H1 (cell line): ENCODE measurements at regions not wholly inside any gene's neighbourhood (a gene's known extent, or its start where the extent isn't known, plus 50 kb on each side); places are given as distances from the start of the nearest gene placed in this dataset.

Experiments used
- ATF2 ChIP-seq: IDR thresholded peaks from 2 replicates; pipeline ENCODE4 v1.6.1; 2012; ENCODE audit warnings: low read length, inconsistent platforms
- BACH1 ChIP-seq: IDR thresholded peaks from 2 replicates; pipeline ENCODE4 v1.6.1; 2012; ENCODE audit warnings: low read length, improper control_type of control experiment
- CBX5 ChIP-seq: fragments of 300-800, 300-1000 bp; sonication (generic); IDR thresholded peaks from 2 replicates; pipeline ENCODE4 v1.7.1; 2016; ENCODE audit warnings: antibody characterized with exemption, low read length, low read depth
- CREB1 ChIP-seq: IDR thresholded peaks from 2 replicates; pipeline ENCODE4 v1.6.1; 2012; ENCODE audit warnings: inconsistent platforms
- FOSL1 ChIP-seq: IDR thresholded peaks from 2 replicates; pipeline ENCODE4 v1.6.1; 2011; ENCODE audit warnings: mild to moderate bottlenecking, low read depth, low read length, moderate library complexity; ENCODE audit not compliant: insufficient read depth
- HDAC6 ChIP-seq: IDR thresholded peaks from one replicate; pipeline ENCODE4 v1.7.1; 2012; ENCODE audit warnings: low read depth, mild to moderate bottlenecking, inconsistent platforms, low read length, moderate library complexity
- JUND ChIP-seq: IDR thresholded peaks from 2 replicates; pipeline ENCODE4 v1.6.1; 2011; ENCODE audit warnings: mild to moderate bottlenecking, improper control_type of control experiment, low read length
- KDM4A ChIP-seq: IDR thresholded peaks from one replicate; pipeline ENCODE4 v1.7.1; 2012; ENCODE audit warnings: low read depth, mild to moderate bottlenecking, moderate library complexity, low read length, inconsistent platforms; ENCODE audit not compliant: severe bottlenecking
- SIN3A ChIP-seq, 2 experiments: IDR thresholded peaks in 1 of 2; conservative IDR thresholded peaks in 1 of 2; 2 replicates each; pipeline ENCODE4 v1.6.1; 2011 to 2012; ENCODE audit warnings: low read length in 2 of 2, improper control_type of control experiment in 1 of 2, low read depth in 1 of 2, mild to moderate bottlenecking in 1 of 2
- SIRT6 ChIP-seq: IDR thresholded peaks from one replicate; pipeline ENCODE4 v1.7.1; 2012; ENCODE audit warnings: low read length, inconsistent platforms
- SIX5 ChIP-seq: IDR thresholded peaks from 2 replicates; pipeline ENCODE4 v1.6.1; 2011; ENCODE audit warnings: mild to moderate bottlenecking, low read depth, low read length
- TCF12 ChIP-seq: IDR thresholded peaks from 2 replicates; pipeline ENCODE4 v1.6.1; 2011; ENCODE audit warnings: low read depth, mild to moderate bottlenecking, low read length

- TF ChIP-seq CBX5: no peak
- no peak for TF ChIP-seq BACH1
- no peak for TF ChIP-seq SIRT6
- TF ChIP-seq HDAC6: no peak
- TF ChIP-seq FOSL1: no peak
- TF ChIP-seq KDM4A: no peak
- no peak for TF ChIP-seq CREB1
- no peak for TF ChIP-seq JUND
- no peak for TF ChIP-seq TCF12
- TF ChIP-seq SIN3A (conservative IDR thresholded peaks at IDR 0.05 in 1 of 2, IDR thresholded peaks at IDR 0.05 in 1 of 2; ENCODE audit: low read depth in 1 of 2, low read length in 2 of 2): no peak
- TF ChIP-seq SIX5: no peak
- TF ChIP-seq ATF2: no peak
Measured at GRCh38 chr2:176794392-176794791, 418.2 kb upstream of the HNRNPA3 start (continued).
